ENCODE measurements at regions not wholly inside any gene's neighbourhood (a gene's known extent, or its start where the extent isn't known, plus 50 kb on each side); places are given as distances from the start of the nearest gene placed in this dataset.

DNA sequence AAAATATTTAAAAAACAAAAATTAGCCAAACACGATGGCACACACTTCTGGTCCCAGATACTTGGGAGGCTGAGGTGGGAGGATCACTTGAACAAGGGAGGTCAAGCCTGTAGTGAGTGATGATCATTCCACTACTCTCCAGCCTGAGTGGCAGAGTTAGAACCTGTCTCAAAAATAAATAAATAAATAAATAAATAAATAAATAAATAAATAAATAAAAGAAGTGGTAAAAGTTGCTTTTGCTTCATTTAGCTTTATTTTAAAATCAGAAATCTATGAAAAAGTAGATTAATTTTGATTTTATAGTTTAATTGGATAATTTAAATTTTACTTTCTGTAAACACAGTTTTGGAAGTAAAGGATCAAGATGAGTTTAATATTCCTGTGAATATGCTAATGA is 552.9 kb upstream of the PCDH10 start:
- TF ChIP-seq POLR2AphosphoS5 (IDR thresholded peaks at IDR 0.05; ENCODE audit: borderline replicate concordance, low read depth, low read length) (no peak), EZH2 (IDR thresholded peaks at IDR 0.05) (no peak)
